NCI-H2107 (cell line): ENCODE measurements at regions not wholly inside any gene's neighbourhood (a gene's known extent, or its start where the extent isn't known, plus 50 kb on each side); places are given as distances from the start of the nearest gene placed in this dataset.

Experiments used
- DNase-seq: peaks from one replicate; lab custom pipeline; 2025; lab: John Stamatoyannopoulos, UW

GRCh38 chr10:36224431-36224985 lies 582.4 kb upstream of the FZD8 start:
- DNase-seq, result no peak

GRCh38 chr10:36221101-36221500 lies 579.0 kb upstream of the FZD8 start:
- DNase-seq, result no peak

GRCh38 chr10:36220151-36220550 lies 578.1 kb upstream of the FZD8 start:
- DNase-seq, result no peak

GRCh38 chr10:36211856-36212255 lies 569.8 kb upstream of the FZD8 start:
- no peak for DNase-seq

GRCh38 chr10:36209480-36209879 lies 567.4 kb upstream of the FZD8 start:
- DNase-seq, result no peak

- no peak for DNase-seq
Measured at GRCh38 chr10:36202881-36203280, 560.8 kb upstream of the FZD8 start.

GRCh38 chr10:36200577-36200976 lies 558.5 kb upstream of the FZD8 start:
- DNase-seq, result no peak

- DNase-seq, result no peak
Measured at GRCh38 chr10:36198322-36198721, 556.2 kb upstream of the FZD8 start.

- DNase-seq, result no peak
Measured at GRCh38 chr10:36195364-36195763, 553.3 kb upstream of the FZD8 start.

- DNase-seq, result no peak
Measured at GRCh38 chr10:36194276-36194675, 552.2 kb upstream of the FZD8 start.

- no peak for DNase-seq
Measured at GRCh38 chr10:36191009-36191408, 548.9 kb upstream of the FZD8 start.

- no peak for DNase-seq
Measured at GRCh38 chr10:36188461-36188860, 546.4 kb upstream of the FZD8 start.

GRCh38 chr10:36188080-36188453 lies 546.0 kb upstream of the FZD8 start:
- no peak for DNase-seq

- DNase-seq, result no peak
Measured at GRCh38 chr10:36187380-36188079, 545.4 kb upstream of the FZD8 start.

GRCh38 chr10:36185097-36185496 lies 543.0 kb upstream of the FZD8 start:
- DNase-seq, result no peak

GRCh38 chr10:36183726-36184125 lies 541.6 kb upstream of the FZD8 start:
- DNase-seq, result no peak

GRCh38 chr10:36183056-36183455 lies 541.0 kb upstream of the FZD8 start:
- DNase-seq, result no peak

- DNase-seq, result no peak
Measured at GRCh38 chr10:36182606-36183005, 540.5 kb upstream of the FZD8 start.

- no peak for DNase-seq
Measured at GRCh38 chr10:36182179-36182566, 540.1 kb upstream of the FZD8 start.

GRCh38 chr10:36181426-36182178 lies 539.5 kb upstream of the FZD8 start:
- no peak for DNase-seq

GRCh38 chr10:36178616-36179015 lies 536.5 kb upstream of the FZD8 start:
- no peak for DNase-seq

- no peak for DNase-seq
Measured at GRCh38 chr10:36177071-36177470, 535.0 kb upstream of the FZD8 start.

GRCh38 chr10:36175954-36176353 lies 533.9 kb upstream of the FZD8 start:
- DNase-seq, result no peak
